ENCODE measurements at regions not wholly inside any gene's neighbourhood (a gene's known extent, or its start where the extent isn't known, plus 50 kb on each side); places are given as distances from the start of the nearest gene placed in this dataset.

DNA sequence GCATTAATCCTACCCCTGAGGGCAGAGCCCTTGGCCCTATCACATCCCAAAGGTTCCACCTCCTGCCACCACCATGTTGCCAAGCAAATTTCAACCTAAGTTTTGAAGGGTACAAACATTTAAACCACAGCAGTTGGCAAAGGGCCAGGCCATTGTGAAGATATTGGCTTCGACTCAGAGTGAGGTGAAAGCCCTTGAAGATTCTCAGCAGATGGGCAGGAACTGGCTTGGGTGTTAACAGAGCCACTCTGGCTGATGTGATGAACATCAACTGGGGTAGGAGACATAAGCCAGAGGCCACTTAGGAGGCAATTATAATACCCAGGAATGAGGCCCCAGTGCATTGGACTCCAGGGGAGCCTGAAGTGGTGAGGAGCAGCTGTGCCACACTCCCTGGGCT is 207.7 kb upstream of the KAZN start:
- TF ChIP-seq POLR2AphosphoS5 (IDR thresholded peaks at IDR 0.05) (no peak), EP300 (IDR thresholded peaks at IDR 0.05) (no peak)
